ENCODE measurements at regions not wholly inside any gene's neighbourhood (a gene's known extent, or its start where the extent isn't known, plus 50 kb on each side); places are given as distances from the start of the nearest gene placed in this dataset.
"Not testable (repeated sequence)": the region's sequence is repeated elsewhere in the genome, so short reads cannot be mapped to it uniquely, and the experiment has no call there.

- H2AFZ ChIP-seq (ENCODE audit: control insufficient read depth, low read length), result no peak overlapping the region
- no peaks in the 10 kb centered on the region for H4K20me1 ChIP-seq (ENCODE audit: control insufficient read depth, extremely low read depth, insufficient read depth, low read length)
- H3K9me1 ChIP-seq (ENCODE audit: control insufficient read depth, extremely low read depth, insufficient read depth, low read length), result no peaks in the 10 kb centered on the region
- FAIRE-seq (no peak), DNase-seq (ENCODE audit: low read depth, low spot score) (no peak)
- TF ChIP-seq CTCF (optimal IDR thresholded peaks at IDR 0.05 in 1 of 3, IDR thresholded peaks at IDR 0.05 in 1 of 3, conservative IDR thresholded peaks at IDR 0.05 in 1 of 3; ENCODE audit: extremely low read depth in 1 of 3, insufficient read depth in 2 of 3, low read length in 3 of 3), result no peak
- no peak for TF ChIP-seq EZH2 (IDR thresholded peaks at IDR 0.05; ENCODE audit: low read length)
- dilution Hi-C loops (cut with MboI; ENCODE audit: extremely low pct_ligation_motif_present, low sequenced_read_pairs), result no loop called here
- H3K9ac ChIP-seq (ENCODE audit: control insufficient read depth, extremely low read depth, insufficient read depth, low read length), result no peak overlapping the region
- H3K27me3 ChIP-seq (ENCODE audit: control insufficient read depth, extremely low read depth, insufficient read depth, low read length), result no peaks in the 10 kb centered on the region
- no peaks in the 10 kb centered on the region for H3K79me2 ChIP-seq (ENCODE audit: control insufficient read depth, insufficient read depth, low read length)
- no peak overlapping the region for H3K4me3 ChIP-seq (ENCODE audit: control insufficient read depth in 2 of 3, extremely low read depth in 1 of 3, insufficient read depth in 2 of 3, low read depth in 1 of 3, low read length in 3 of 3)
- no peak overlapping the region for H3K4me2 ChIP-seq (ENCODE audit: control insufficient read depth, extremely low read depth, insufficient read depth, low read depth, low read length)
- H3K36me3 ChIP-seq (ENCODE audit: control insufficient read depth in 2 of 2, extremely low read depth in 1 of 2, insufficient read depth in 2 of 2, low read length in 2 of 2), result no peaks in the 10 kb centered on the region
- H3K9me3 ChIP-seq (ENCODE audit: control insufficient read depth, low read depth, low read length), result peaks cover 2% of the 10 kb centered on the region
- H3K27ac ChIP-seq (ENCODE audit: control insufficient read depth, insufficient read depth, low read length), result no peak overlapping the region
- no peaks in the 10 kb centered on the region for H3K4me1 ChIP-seq (ENCODE audit: control insufficient read depth, extremely low read depth, insufficient read depth, low read length)
Observed at GRCh38 chr4:124067046-124067445, 645.5 kb downstream of the ANKRD50 start.

- dilution Hi-C loops (cut with MboI; ENCODE audit: extremely low pct_ligation_motif_present, low sequenced_read_pairs), result no loop called here
- Histone ChIP-seq H3K9me1 (ENCODE audit: control insufficient read depth, extremely low read depth, insufficient read depth, low read length) (no peaks in the 10 kb centered on the region), H3K4me2 (ENCODE audit: control insufficient read depth, extremely low read depth, insufficient read depth, low read depth, low read length) (no peak overlapping the region), H3K79me2 (ENCODE audit: control insufficient read depth, insufficient read depth, low read length) (no peaks in the 10 kb centered on the region), H3K27me3 (ENCODE audit: control insufficient read depth, extremely low read depth, insufficient read depth, low read length) (no peaks in the 10 kb centered on the region), H3K9ac (ENCODE audit: control insufficient read depth, extremely low read depth, insufficient read depth, low read length) (no peak overlapping the region), H3K4me1 (ENCODE audit: control insufficient read depth, extremely low read depth, insufficient read depth, low read length) (no peaks in the 10 kb centered on the region), H3K27ac (ENCODE audit: control insufficient read depth, insufficient read depth, low read length) (no peak overlapping the region), H3K4me3 (ENCODE audit: control insufficient read depth in 2 of 3, extremely low read depth in 1 of 3, insufficient read depth in 2 of 3, low read depth in 1 of 3, low read length in 3 of 3) (no peak overlapping the region), H4K20me1 (ENCODE audit: control insufficient read depth, extremely low read depth, insufficient read depth, low read length) (no peaks in the 10 kb centered on the region), H2AFZ (ENCODE audit: control insufficient read depth, low read length) (no peak overlapping the region), H3K36me3 (ENCODE audit: control insufficient read depth in 2 of 2, extremely low read depth in 1 of 2, insufficient read depth in 2 of 2, low read length in 2 of 2) (no peaks in the 10 kb centered on the region), H3K9me3 (ENCODE audit: control insufficient read depth, low read depth, low read length) (peaks cover 2% of the 10 kb centered on the region)
- FAIRE-seq (no peak), DNase-seq (ENCODE audit: low read depth, low spot score) (no peak)
- no peak for TF ChIP-seq CTCF (optimal IDR thresholded peaks at IDR 0.05 in 1 of 3, IDR thresholded peaks at IDR 0.05 in 1 of 3, conservative IDR thresholded peaks at IDR 0.05 in 1 of 3; ENCODE audit: extremely low read depth in 1 of 3, insufficient read depth in 2 of 3, low read length in 3 of 3)
- TF ChIP-seq EZH2 (IDR thresholded peaks at IDR 0.05; ENCODE audit: low read length), result no peak
Observed at GRCh38 chr4:124070688-124071484, 641.6 kb downstream of the ANKRD50 start.

DNA sequence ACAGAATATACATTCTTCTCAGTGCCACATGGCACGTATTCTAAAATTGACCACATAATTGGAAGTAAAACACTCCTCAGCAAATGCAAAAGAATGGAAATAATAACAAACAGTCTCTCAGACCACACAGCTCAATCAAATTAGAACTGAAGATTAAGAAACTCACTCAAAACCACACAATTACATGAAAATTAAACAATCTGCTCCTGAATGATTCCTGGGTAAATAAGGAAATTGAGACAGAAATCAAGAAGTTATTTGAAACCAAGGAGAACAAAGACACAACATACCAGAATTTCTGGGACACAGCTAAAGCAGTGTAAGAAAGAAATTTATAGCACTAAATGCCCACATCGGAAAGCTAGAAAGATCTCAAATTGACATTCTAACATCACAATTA is 637.3 kb downstream of the ANKRD50 start:
- H3K27ac ChIP-seq (ENCODE audit: control insufficient read depth, insufficient read depth, low read length); H4K20me1 ChIP-seq (ENCODE audit: control insufficient read depth, extremely low read depth, insufficient read depth, low read length); H3K9me1 ChIP-seq (ENCODE audit: control insufficient read depth, extremely low read depth, insufficient read depth, low read length); H3K36me3 ChIP-seq (ENCODE audit: control insufficient read depth in 2 of 2, extremely low read depth in 1 of 2, insufficient read depth in 2 of 2, low read length in 2 of 2); H3K4me3 ChIP-seq (ENCODE audit: control insufficient read depth in 2 of 3, extremely low read depth in 1 of 3, insufficient read depth in 2 of 3, low read depth in 1 of 3, low read length in 3 of 3); H3K9me3 ChIP-seq (ENCODE audit: control insufficient read depth, low read depth, low read length); DNase-seq (ENCODE audit: low read depth, low spot score); H3K9ac ChIP-seq (ENCODE audit: control insufficient read depth, extremely low read depth, insufficient read depth, low read length); H3K27me3 ChIP-seq (ENCODE audit: control insufficient read depth, extremely low read depth, insufficient read depth, low read length); FAIRE-seq; dilution Hi-C loops (cut with MboI; ENCODE audit: extremely low pct_ligation_motif_present, low sequenced_read_pairs); H2AFZ ChIP-seq (ENCODE audit: control insufficient read depth, low read length); H3K79me2 ChIP-seq (ENCODE audit: control insufficient read depth, insufficient read depth, low read length); H3K4me2 ChIP-seq (ENCODE audit: control insufficient read depth, extremely low read depth, insufficient read depth, low read depth, low read length); H3K4me1 ChIP-seq (ENCODE audit: control insufficient read depth, extremely low read depth, insufficient read depth, low read length): not testable (repeated sequence)
